Stimulated activated CD4-positive, alpha-beta T cell treated with anti-CD3 and anti-CD28 coated beads, Interleukin-12 subunit alpha, Interleukin-12 subunit beta, amount 100 ng/mL, for 24 hours (primary cell): ENCODE measurements at regions not wholly inside any gene's neighbourhood (a gene's known extent, or its start where the extent isn't known, plus 50 kb on each side); places are given as distances from the start of the nearest gene placed in this dataset.
"Not testable (repeated sequence)": the region's sequence is repeated elsewhere in the genome, so short reads cannot be mapped to it uniquely, and the experiment has no call there.

Source experiments
- DNase-seq, 2 experiments: peaks; one replicate each; pipeline ENCODE4 v3.0.0-alpha.2; 2020; ENCODE audit warnings: low read depth in 2 of 2

GRCh38 chr4:127214931-127215330 is 417.8 kb upstream of the INTU start:
- no peak for DNase-seq

- DNase-seq, result no peak
Observed at GRCh38 chr4:127217586-127218229, 415.0 kb upstream of the INTU start.

DNA sequence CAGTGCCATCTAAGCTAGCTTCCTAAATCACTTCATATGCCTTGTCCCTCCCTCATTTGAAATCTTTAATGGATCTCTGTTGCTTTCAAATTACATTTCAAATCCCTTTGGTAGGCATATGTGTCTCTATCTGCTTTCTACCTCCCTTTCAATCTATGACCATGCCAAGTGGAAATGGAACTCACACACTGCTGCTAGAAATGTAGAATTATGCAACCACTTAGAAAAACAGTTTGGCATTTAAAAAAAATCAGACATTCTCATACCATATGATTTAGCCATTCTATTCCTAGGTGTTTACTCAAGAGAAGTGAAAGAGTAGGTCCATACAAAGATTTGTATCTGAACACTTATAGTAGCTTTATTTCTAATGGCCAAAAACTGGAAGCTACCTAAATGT is 413.5 kb upstream of the INTU start:
- no peak for DNase-seq

DNA sequence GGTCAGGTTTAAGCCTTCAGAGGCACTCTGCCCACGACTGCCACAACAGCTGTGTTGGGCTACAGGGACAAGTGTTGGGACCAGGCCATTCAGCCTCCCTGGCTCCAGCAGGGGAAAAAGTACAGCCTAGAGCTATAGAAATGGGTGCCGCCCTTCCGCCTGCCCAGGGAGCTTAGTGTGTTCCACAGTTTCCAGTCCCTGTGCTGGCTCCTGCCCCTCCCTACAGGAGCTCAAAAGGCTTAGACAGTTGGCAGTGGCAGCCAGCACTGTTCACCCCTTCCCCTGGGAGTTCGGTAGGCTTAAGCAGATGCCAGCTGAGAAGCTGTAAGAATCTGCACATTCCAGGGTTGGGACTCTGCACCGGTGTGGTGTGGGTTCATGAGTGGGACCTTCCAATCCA is 408.2 kb upstream of the INTU start:
- no peak for DNase-seq

GRCh38 chr4:127229855-127230608 is 402.7 kb upstream of the INTU start:
- DNase-seq, result no peak

DNA sequence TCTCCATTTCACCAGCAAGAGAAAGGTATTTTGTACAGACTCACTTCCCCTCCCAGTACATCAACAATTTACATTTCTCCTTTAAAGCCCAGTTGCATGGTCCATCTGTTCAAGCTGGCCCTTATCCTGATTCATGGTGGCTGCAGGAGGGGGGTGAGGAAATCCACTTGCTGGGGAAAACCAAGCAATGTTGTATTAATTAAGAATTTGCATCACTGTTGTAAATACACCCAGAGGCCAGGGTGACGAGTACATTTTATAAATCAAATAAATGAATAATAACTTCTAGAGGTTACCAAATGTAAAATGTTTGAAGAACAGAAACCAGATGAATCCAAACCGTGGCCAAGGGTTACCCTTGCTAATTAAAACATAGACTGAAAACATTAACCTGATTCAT is 395.9 kb upstream of the INTU start:
- DNase-seq, result no peak

- DNase-seq, result no peak
Observed at GRCh38 chr4:127237581-127237980, 395.2 kb upstream of the INTU start.

DNA sequence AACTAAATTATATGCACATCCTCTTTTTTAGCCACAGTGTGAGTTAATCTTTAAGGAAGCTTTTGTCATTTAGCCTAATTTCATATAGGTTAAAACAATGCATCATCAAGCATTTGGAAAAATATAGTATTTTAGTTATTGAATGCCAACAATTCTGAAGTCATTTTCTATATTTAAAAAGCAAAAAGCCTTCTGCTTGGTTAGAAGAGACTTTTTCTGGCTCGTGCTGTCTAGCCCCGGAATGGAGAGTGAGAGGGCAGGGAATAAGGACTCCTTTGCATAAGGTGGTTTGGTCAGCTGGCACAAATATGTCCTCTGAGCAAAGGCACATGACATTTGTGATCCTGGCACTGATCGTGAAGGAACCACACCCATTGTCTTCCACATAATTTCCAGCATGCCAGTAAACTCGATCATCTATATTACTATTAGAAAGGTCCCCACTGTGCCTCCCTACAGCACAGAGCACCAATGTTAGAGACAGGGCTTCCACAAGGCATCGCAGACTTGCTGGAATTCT is 393.7 kb upstream of the INTU start:
- DNase-seq, result no peak

GRCh38 chr4:127239902-127240763 is 392.6 kb upstream of the INTU start:
- DNase-seq, result no peak

GRCh38 chr4:127240764-127241105 is 392.0 kb upstream of the INTU start:
- no peak for DNase-seq

DNA sequence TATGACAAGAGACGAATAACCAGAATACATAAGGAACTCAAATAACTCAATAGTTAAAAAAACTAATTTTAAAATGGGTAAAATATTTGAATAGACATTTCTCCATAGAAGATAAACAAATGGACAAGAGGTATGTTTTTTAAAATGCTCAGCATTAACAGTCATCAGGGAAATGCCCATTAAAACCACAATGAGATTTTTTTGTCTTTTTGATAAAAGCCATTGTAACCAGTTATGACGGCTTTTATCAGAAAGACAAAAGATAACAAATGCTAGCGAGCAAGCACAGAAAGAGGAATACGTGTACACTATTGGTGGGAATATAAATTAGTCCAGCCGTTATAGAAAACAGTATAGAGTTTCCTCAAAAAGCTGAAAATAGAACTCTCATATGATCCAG is 388.2 kb upstream of the INTU start:
- DNase-seq, result no peak

DNA sequence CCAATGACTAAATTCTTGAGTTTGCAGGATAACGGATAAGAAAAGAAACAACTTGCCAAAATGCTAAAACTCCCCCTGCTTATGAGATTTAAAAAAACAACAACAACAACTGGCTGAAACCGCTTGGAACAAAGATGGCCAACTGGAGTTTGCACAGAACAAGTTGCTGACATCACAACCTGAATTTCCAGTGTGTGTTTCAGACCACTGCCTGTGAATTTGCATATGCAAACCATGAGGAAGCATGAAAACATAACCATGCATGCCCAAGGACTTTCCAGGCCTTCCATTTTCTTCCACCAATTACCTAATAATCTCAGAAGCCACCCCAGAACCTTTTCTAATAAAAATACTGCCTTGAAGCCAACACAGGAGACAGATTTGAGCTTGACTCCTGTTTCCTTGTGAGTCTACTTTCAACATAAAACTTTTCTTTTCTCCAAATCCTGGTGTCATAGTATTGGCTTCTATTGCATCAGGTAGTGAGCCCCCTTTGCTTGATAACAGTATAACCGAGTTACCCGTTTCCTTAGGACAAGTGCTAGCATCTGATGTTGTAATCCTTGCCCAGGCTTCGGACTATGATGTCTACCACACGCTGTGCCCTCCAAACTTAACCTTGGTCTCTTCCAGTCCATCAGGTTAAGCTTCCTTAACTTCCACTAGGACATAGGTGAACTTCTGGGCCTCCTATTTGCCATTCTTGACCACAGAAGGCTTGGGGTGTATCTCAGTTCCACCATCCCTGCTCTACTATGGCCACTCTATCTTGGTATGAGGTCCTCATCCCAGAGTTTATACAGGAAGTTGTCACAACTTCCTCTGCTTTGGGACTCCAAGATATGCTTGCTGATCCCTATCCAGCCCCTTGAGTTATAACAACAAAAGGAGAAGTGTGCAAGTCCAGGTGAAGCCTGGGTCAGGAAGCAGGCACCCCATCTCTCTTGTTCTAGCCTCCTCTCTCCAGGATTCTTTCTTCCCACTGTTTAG is 385.5 kb upstream of the INTU start:
- no peak for DNase-seq

DNA sequence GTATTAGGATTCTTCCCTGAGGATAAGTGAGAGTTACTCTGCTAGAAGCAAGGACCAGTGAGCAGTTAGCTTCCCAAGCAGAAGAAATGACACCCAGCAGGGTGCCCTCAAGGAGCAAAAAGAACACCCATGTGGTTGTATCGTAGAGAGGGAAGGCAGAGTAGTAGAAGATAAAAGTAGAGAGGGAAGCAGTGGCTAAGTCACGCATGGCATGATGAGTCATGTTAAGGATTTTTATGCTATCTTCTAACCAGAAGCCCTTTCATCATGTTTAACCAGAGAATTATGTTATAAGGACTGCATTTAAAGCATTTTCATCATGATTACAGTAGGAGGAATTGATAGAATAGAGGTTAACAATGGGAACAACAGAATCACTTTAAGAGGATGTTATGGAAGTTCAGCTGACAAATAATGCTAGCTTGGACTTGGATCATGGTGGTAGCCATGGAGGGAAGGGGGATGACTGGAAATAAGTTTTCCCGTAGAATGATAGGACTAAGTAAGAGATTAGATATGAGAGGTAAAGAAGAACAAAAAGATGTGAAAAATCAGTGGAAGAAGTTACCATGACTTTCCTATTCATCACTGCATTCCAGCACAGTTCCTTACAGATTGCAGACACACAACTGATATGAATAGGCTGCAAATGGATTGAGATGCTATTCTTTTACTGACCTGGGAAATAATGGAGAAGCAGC is 383.5 kb upstream of the INTU start:
- DNase-seq, result no peak

DNA sequence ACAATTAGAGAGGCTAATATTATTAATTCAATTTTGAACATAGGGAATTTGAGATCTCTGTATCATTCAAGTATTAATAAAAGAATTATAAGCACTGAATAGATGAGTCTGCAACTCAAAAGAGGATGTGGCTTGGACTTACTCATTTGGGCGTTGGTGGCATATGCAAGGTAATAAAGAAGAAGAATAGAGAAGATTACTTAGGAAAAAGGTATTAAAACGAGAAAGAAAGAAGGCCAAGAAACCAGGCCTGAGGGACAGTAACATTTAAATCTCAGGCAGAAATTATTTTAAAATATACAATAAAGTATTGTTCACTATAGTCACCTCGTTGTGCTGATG is 383.0 kb upstream of the INTU start:
- DNase-seq, result no peak

GRCh38 chr4:127250577-127250976 is 382.2 kb upstream of the INTU start:
- DNase-seq, result no peak

GRCh38 chr4:127251423-127251822 is 381.3 kb upstream of the INTU start:
- no peak for DNase-seq

DNA sequence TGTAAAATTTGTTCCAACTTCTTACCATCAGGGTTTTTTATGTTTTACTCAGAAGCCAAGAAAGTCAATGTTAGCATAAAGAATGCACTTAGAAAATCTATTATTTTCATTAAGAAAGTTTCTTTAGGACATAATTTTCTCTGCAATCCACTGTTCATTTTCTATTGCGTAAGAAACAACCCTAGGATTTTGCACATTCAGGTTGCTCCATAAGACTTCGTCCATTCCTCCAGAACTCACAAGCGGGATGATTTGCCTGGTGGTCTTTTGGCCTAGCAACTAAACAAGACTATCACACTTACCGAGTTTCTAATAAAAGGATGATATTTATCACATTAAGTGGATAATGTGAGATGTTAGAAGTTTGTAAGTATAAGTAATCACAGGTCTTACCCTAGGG is 376.3 kb upstream of the INTU start:
- DNase-seq, result no peak

DNA sequence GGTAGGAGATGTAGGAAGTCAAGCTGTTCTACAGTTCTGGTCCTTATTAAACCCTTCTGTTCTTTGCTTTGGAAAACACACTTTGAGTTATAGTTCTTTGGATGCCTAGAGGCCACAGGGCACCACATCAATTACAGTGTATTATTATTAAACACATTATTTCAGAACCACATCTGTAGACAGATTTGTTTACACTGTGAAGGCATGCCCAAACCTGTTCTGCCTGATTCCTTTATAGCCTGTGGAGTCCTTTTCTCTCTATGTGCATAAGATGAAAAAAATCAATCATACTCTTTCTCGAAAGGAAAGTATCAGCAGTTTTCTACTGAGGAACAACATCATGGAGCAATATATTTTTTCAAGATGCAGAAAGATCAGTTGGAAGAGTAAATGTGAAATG is 371.3 kb upstream of the INTU start:
- no peak for DNase-seq

DNA sequence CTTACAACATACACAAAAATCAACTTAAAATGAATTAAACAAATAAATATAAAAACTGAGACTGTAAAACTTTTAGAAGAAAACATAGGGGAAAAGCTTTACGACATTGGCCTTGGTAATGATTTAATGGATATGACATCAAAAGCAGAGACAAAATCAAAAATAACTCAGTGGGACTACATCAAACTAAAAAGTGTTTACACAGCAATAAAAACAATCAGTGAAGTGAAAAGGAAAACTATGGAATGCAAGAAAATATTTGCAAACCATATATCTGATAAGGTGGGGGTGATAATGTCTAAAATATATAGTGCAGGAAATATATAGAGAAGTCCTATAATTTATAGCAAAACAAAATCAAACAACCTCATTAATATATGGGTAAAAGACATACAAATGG is 364.4 kb upstream of the INTU start:
- no peak for DNase-seq

DNA sequence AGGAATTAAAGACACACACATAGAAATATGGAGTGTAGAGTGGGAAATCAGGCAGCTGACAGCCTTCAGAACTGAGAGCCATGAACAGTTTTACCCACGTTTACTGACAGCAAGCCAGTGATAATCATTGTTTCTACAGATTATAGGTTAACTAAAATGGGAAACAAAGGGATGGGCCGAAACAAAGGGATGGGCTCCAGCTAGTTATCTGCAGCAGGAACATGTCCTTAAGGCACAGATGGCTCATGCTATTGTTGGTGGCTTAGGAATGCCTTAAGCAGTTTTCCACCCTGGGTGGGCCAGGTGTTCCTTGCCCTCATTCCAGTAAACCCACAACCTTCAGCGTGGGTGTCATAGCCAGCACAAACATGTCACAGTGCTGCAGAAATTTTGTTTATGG is 355.7 kb upstream of the INTU start:
- DNase-seq, result not testable (repeated sequence)

- no peak for DNase-seq
Observed at GRCh38 chr4:127284236-127284635, 348.5 kb upstream of the INTU start.
